ENCODE measurements at regions not wholly inside any gene's neighbourhood (a gene's known extent, or its start where the extent isn't known, plus 50 kb on each side); places are given as distances from the start of the nearest gene placed in this dataset.

- no peak for DNase-seq
Measured at GRCh38 chr2:129431881-129432280, 547.6 kb upstream of the RAB6C start.

GRCh38 chr2:129436809-129437208 lies 542.7 kb upstream of the RAB6C start:
- no peak for DNase-seq

GRCh38 chr2:129437725-129438124 lies 541.7 kb upstream of the RAB6C start:
- no peak for DNase-seq

- no peak for DNase-seq
Measured at GRCh38 chr2:129438501-129439057, 540.9 kb upstream of the RAB6C start.

GRCh38 chr2:129439406-129440302 lies 539.8 kb upstream of the RAB6C start:
- no peak for DNase-seq

GRCh38 chr2:129441610-129442009 lies 537.9 kb upstream of the RAB6C start:
- no peak for DNase-seq

- no peak for DNase-seq
Measured at GRCh38 chr2:129443235-129443864, 536.1 kb upstream of the RAB6C start.

- DNase-seq: no peak
Measured at GRCh38 chr2:129443865-129444739, 535.4 kb upstream of the RAB6C start.

GRCh38 chr2:129444751-129445150 lies 534.7 kb upstream of the RAB6C start:
- no peak for DNase-seq

GRCh38 chr2:129456691-129457090 lies 522.8 kb upstream of the RAB6C start:
- no peak for DNase-seq

GRCh38 chr2:129457277-129457818 lies 522.1 kb upstream of the RAB6C start:
- DNase-seq: no peak

GRCh38 chr2:129458006-129458405 lies 521.5 kb upstream of the RAB6C start:
- DNase-seq: no peak

GRCh38 chr2:129458436-129458835 lies 521.0 kb upstream of the RAB6C start:
- no peak for DNase-seq

GRCh38 chr2:129459200-129459876 lies 520.1 kb upstream of the RAB6C start:
- no peak for DNase-seq

GRCh38 chr2:129459881-129460280 lies 519.6 kb upstream of the RAB6C start:
- DNase-seq: no peak

- DNase-seq: no peak
Measured at GRCh38 chr2:129460299-129461198, 518.9 kb upstream of the RAB6C start.

GRCh38 chr2:129462349-129462748 lies 517.1 kb upstream of the RAB6C start:
- no peak for DNase-seq

GRCh38 chr2:129462967-129463366 lies 516.5 kb upstream of the RAB6C start:
- no peak for DNase-seq

- DNase-seq: no peak
Measured at GRCh38 chr2:129464036-129464435, 515.4 kb upstream of the RAB6C start.

- no peak for DNase-seq
Measured at GRCh38 chr2:129464631-129465030, 514.8 kb upstream of the RAB6C start.

- DNase-seq: no peak
Measured at GRCh38 chr2:129465045-129465444, 514.4 kb upstream of the RAB6C start.

All from CD4-positive, alpha-beta T cell treated with Interleukin-6 for 4 hours (primary cell).